ENCODE measurements at regions not wholly inside any gene's neighbourhood (a gene's known extent, or its start where the extent isn't known, plus 50 kb on each side); places are given as distances from the start of the nearest gene placed in this dataset.
"Not testable (repeated sequence)": the region's sequence is repeated elsewhere in the genome, so short reads cannot be mapped to it uniquely, and the experiment has no call there.

GRCh38 chr4:116099596-116099995 lies 985.8 kb downstream of the TRAM1L1 start:
- DNase-seq: no peak

DNA sequence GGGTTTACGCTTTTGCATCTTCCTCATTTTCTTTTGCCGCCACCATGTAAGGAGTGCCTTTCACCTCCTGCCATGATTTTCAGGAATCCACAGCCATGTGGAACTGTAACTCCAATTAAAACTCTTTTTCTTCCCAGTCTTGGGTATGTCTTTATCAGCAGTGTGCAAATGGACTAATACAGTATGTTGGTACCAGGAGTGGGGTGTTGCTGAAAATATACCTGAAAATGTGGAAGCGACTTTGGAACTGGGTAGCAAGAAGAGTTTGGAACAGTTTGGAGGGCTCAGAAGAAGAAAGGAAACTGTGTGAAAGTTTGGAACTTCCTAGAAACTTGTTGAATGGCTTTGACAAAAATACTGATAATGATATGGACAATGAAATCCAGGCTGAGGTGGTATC lies 983.9 kb upstream of the NDST4 start:
- DNase-seq: not testable (repeated sequence)

GRCh38 chr4:116092961-116093360 lies 979.5 kb upstream of the NDST4 start:
- no peak for DNase-seq

DNA sequence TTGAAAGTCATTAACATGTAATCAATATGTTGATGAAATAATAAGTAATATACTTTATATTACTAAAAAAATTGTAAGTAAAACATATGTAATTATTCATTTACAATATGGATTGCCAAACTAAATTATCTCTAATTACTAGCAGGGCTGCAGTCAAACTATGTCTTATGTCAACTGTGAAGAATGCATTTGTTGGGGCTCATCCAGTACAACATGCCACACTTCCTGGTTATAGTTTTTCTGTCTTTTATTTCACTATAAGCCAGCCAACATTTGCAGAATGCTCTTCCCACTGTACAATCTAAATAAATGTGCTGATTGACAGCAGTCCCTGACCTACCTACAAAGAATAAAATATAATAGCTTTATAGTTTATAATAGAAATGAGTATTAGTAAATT lies 975.4 kb upstream of the NDST4 start:
- no peak for DNase-seq

DNA sequence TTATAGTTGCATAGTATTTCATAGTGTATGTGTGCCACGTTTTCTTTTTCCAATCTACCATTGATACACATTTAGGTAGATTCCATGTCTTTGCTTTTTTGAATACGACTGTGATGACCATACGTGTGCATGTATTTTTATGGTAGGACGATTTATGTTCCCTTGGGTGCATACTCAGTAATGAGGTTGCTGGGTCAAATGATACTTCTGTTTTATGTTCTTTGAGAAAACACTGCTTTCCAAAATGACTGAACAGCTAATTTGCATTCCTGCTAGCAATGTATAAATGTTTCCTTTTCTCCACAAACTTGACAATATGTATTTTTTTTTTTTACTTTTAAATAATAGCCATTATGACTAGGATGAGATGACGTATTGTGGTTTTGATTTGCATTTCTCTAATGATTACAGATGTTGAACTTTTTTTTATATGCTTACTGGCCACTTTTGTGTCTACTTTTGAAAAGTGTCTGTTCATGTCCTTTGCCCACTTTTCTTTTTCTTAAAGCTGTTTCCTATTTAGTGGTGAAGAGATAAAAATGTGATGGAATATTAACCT lies 969.5 kb upstream of the NDST4 start:
- no peak for DNase-seq

DNA sequence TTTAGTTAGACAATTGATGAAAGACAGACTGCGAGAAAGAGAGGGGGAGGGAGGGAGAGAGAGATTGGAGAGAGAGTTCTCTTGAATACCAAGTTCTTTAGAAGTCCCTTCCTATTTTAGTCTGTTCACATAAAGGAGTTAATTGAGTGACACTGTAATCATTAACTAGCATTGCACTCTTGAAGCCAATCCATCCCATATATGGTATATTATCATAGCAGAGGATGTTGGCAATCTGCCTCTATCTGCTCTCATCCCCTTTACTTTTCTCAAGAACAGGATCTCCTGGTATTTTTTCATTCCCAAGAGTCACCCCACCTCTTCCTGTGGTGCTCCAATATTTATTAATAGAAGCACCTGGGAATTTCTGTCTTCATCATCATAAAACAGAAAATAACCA lies 959.6 kb upstream of the NDST4 start:
- no peak for DNase-seq

GRCh38 chr4:116070283-116070682 lies 956.9 kb upstream of the NDST4 start:
- DNase-seq: no peak

DNA sequence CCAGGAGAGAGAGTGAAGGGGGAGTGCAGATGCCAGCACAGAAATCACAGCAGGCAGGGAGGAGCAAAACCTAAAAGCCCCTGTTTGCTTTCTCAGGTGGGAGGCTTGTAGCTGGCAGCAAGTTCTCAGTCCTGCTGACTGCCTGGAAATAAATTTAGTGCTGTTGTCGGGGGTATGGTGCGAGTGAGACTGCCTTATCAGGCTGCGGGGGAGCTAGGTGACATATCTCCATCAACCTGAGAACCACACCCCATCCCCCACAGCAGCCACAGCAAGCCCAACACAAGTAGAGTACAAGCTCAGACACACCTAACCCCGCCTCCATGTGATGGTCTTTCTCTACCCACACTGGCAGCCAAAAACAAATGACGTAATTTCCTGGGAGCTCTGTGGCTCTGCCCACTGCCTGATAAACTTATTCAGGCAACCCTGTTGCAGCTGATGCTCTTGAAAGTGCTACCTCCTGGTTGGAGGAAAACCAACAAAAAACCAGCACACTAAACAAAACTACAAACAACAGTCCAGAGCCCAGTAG lies 953.4 kb upstream of the NDST4 start:
- DNase-seq: no peak

DNA sequence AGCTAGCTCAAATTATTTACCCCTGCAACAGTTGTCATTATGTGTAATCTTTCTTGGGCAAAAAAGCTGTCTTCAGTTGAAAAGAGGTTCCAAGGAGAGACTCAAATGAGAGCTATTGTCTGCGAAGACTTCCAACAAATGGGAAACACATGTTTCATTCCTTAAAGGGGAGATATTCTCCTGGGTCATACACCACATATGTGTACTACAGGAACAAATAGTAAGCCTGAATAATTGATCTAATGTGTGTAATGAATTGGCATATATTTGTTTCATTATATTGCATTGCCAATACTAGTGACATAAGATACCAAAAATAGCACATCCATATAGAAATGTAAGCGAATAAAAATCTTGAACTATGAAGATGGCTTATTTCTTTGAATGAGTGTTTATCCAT lies 950.9 kb upstream of the NDST4 start:
- no peak for DNase-seq

- no peak for DNase-seq
Measured at GRCh38 chr4:116059361-116059760, 945.9 kb upstream of the NDST4 start.

GRCh38 chr4:116058129-116058528 lies 944.7 kb upstream of the NDST4 start:
- no peak for DNase-seq

DNA sequence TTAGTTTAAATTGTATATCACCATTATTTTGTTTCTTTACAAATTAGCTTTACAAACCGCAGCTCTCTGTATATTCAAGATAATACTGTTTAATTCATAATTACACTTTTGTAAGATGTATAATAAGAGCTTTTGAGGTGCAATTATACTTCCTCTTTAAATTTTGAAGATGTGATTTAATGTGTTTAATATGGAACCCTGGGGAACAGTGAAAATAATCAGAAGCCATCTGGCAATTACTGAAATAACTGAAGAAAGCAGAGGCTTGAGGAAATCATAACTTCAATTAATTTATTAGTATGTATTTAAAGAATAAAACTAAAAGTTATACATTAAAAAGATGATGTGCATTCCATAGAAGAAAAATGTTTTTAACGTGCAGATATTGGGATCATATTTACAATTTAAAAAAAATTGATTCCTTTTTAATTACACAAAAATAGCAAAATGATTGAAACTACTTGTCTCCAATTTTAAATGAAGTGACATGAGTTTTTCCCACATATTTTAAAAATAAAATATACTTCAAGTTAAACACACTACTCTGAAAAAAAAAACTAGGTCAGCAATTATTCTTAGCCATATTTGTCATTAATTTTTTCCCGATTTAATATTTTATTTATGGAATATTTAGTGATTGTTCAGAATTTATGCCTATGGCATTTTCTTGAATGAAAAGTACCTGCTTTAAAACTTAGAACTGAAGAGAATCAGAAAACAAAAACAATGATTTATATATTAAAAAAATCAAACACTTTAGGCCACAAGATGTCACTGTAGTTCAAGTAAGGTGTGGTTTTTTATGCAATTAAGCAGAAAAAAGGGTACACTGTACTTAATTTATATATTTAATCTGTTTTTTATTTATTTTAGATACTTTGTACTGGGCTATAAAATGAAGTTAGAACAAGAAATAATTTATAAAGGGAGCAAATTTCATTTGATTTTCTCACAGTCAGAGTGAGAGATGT lies 942.7 kb upstream of the NDST4 start:
- DNase-seq: no peak

GRCh38 chr4:116027311-116027710 lies 913.9 kb upstream of the NDST4 start:
- no peak for DNase-seq

DNA sequence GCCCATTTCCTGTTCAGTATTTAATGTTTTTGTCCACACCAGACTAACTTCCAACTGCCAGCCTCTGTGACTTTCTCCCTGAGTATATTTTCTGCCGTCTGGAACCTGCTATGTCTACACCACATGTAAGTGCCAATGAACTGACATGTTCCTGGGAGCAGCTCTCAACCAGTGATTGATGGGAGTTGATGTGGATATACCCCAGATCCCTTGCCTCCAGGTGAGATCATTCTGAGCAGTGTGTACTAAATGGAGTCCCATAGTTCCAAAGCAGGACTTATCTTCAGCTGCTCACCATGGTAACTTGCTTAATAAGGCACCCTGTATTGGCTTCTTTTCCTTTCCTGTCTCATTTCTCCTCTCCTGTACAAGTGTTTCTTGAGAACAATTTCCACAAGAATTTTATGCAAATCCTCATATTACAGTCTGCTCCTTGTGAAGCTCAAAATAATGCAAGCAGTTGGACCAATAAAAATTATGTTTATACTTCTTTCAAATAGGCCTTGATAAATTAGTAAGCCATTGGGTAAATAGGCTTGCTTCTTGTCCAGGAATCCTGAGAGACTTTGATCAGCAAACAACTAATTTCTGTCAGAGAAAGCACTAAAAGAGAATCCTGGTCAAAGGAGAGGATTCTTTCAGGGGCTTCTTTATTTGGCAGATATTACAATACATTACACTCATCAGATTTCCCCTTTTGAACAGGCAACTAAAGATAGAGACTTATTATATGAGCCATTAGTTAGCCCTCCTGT lies 911.7 kb upstream of the NDST4 start:
- DNase-seq: no peak

GRCh38 chr4:116023049-116023448 lies 909.6 kb upstream of the NDST4 start:
- DNase-seq: no peak

DNA sequence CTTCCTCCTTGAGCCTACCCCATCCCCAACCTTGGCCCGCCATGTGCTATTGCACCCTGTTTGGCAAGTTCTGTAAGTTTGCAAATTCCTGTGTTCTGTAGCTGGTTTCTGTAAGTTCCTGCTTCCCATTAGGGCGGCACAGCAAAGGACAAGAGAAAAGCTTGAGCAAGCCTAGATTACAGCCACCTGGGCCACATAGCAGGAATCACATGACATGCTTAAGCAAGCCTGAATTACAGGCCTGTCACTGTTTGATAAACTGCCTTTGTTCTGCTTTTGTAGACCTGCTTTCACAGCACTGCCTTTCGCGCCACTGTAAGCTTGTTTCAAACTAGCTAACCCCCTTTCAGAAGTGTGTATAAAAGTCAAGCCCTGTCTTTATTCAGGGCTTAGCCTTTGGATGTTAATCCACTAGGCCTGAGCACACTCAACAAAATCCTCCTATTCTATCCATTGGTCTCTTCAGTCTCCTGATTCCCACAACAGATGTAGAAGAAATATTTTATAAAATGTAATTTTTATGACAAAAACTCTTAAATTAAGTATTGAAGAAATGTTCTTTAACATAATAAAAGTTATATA lies 906.8 kb upstream of the NDST4 start:
- DNase-seq: no peak

- DNase-seq: no peak
Measured at GRCh38 chr4:116018831-116019230, 905.4 kb upstream of the NDST4 start.

- DNase-seq: no peak
Measured at GRCh38 chr4:116016201-116016600, 902.8 kb upstream of the NDST4 start.

DNA sequence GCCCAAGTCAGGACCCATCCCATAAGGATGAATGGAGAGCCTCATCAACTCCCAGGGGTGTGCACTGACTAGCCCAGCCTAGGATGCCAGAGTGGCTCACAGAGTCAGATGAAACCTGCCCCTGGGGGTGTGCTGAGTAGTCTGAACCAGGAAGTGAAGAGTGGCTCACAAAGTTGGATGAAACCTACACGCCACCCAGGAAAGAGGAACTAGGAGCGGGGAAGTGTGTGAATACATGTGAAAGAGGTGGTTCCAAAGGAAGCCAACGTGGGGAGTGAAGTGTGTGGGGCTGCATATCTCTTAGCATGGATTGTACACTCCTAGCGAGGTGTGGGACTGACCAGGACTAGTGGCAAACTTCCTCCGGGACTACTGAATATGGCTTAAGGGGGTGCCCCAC lies 902.1 kb upstream of the NDST4 start:
- no peak for DNase-seq

DNA sequence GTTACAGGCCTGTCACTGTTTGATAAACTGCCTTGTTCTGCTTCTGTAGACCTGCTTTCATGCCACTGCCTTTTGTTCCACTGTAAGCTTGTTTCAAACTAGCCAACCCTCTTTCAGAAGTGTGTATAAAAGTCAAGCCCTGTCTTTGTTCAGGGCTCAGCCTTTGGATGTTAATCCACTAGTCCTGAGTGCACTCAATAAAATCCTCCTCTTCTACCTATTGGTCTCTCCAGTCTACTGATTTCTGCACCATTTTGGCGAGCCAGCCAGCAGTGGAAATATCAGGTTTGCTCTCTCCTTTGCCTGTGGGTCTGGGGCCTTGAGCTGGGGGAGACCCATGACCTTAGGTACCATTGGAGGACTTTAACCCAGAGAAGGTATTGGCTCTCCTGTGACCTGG lies 901.6 kb upstream of the NDST4 start:
- no peak for DNase-seq

GRCh38 chr4:116010923-116011322 lies 897.5 kb upstream of the NDST4 start:
- DNase-seq: no peak

GRCh38 chr4:116005806-116006088 lies 892.3 kb upstream of the NDST4 start:
- DNase-seq: no peak

Measured in activated gamma-delta T cell (primary cell).